ENCODE measurements at regions not wholly inside any gene's neighbourhood (a gene's known extent, or its start where the extent isn't known, plus 50 kb on each side); places are given as distances from the start of the nearest gene placed in this dataset.

DNA sequence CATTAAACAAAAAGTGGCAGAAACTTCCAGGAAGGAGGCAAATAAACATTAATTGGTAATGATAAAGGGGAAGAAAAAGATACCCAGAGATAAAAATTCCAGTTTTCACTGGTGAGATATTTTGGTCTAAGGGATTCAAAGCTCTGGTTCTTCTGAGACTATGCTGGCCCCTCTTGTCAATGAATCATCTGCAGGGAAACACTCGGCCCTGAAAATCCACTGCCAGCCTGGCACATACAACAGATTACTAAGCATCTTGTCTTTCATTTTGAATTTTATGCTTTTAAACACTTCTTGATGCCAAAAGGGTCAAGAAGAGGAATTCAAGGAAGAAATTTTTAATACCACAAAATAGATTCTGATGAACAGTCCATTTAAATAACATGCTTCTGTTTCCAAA, 1603.8 kb upstream of the ZEB2 start:
- H3K27ac ChIP-seq = no peak overlapping the region
- CTCF ChIA-PET = no interaction called here
- DNase-seq (ENCODE audit: low spot score) = no peak
- no peak for TF ChIP-seq CTCF (conservative IDR thresholded peaks at IDR 0.05; ENCODE audit: low read depth)
- POLR2A ChIA-PET (ENCODE audit: low non-redundant PET) = no interaction called here

DNA sequence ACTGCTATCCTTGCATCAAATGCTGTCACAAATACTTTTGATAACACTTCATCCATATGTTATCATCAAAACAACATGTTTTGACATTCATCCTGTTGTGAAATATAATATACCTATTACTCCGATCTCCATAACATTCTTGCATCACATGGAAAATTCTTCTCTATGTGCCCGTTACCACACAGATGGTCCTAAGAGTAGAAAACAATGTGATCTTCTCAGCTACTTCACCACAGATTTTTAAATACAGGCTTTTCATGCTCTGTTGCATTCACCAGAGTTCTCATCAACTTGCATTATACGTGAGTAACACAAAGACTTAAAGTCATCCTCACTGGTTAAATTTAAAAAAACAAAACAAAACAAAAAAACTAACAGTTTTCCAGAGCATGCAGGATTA, 1603.3 kb upstream of the ZEB2 start:
- no peak overlapping the region for H3K27ac ChIP-seq
- DNase-seq (ENCODE audit: low spot score) = no peak
- no peak for TF ChIP-seq CTCF (conservative IDR thresholded peaks at IDR 0.05; ENCODE audit: low read depth)
- ChIA-PET CTCF (no interaction called here), POLR2A (ENCODE audit: low non-redundant PET) (no interaction called here)

GRCh38 chr2:146119586-146119985, 1599.7 kb upstream of the ZEB2 start:
- POLR2A ChIA-PET (ENCODE audit: low non-redundant PET) = no interaction called here
- H3K27ac ChIP-seq = no peak overlapping the region
- CTCF ChIA-PET = no interaction called here
- no peak for DNase-seq (ENCODE audit: low spot score)
- TF ChIP-seq CTCF (conservative IDR thresholded peaks at IDR 0.05; ENCODE audit: low read depth) = no peak

- H3K27ac ChIP-seq = no peak overlapping the region
- POLR2A ChIA-PET (ENCODE audit: low non-redundant PET) = no interaction called here
- no peak for DNase-seq (ENCODE audit: low spot score)
- TF ChIP-seq CTCF (conservative IDR thresholded peaks at IDR 0.05; ENCODE audit: low read depth) = no peak
- CTCF ChIA-PET = interaction anchor here (0.7 kb wide), 1 partner anchor 564 kb away, joined by 3 read pairs; no protein-coding TSS in a partner anchor
These were observed 1589.1 kb upstream of the ZEB2 start for GRCh38 chr2:146108993-146109392.

- no peak for DNase-seq (ENCODE audit: low spot score)
- ChIA-PET CTCF (no interaction called here), POLR2A (ENCODE audit: low non-redundant PET) (no interaction called here)
- no peak for TF ChIP-seq CTCF (conservative IDR thresholded peaks at IDR 0.05; ENCODE audit: low read depth)
- no peak overlapping the region for H3K27ac ChIP-seq
These were observed 1574.3 kb upstream of the ZEB2 start for GRCh38 chr2:146094185-146094584.

DNA sequence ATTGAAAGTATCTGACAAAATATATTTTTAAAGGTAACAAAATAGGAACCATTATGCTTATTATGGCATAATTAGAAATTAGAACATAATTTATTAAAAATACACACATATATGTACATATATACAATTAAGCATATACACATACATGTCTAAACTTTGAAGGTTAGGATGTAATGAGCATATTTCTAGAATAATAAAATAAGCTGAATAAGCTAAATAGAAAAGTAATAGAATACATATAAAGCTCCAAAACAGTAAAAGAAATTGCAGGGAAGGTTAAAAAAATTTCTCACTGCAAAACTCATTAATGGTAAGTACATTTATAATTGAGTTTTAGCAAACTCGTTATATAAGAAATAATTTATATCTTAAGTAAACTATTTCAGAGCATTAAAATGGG, 1561.5 kb upstream of the ZEB2 start:
- TF ChIP-seq CTCF (conservative IDR thresholded peaks at IDR 0.05; ENCODE audit: low read depth) = no peak
- no peak for DNase-seq (ENCODE audit: low spot score)
- POLR2A ChIA-PET (ENCODE audit: low non-redundant PET) = no interaction called here
- CTCF ChIA-PET = no interaction called here
- no peak overlapping the region for H3K27ac ChIP-seq

DNA sequence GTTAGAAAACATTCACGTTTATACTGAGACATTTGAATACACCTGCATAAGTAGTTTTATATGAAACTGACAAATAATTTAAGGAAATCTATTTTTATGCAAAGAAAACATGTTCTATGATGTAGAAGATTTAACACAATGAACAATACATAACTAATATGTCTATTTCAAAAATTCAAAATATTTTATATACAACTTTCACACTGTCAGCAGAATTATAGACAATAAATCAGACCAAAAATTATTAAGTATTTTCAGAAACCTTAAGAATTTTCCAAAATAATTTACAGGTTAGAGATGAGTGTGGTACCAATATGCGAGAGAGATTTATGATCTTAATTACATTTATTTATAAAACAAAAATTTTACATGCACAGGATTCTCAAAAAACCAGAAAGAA, 1561.0 kb upstream of the ZEB2 start:
- ChIA-PET POLR2A (ENCODE audit: low non-redundant PET) (no interaction called here), CTCF (no interaction called here)
- TF ChIP-seq CTCF (conservative IDR thresholded peaks at IDR 0.05; ENCODE audit: low read depth) = no peak
- no peak overlapping the region for H3K27ac ChIP-seq
- no peak for DNase-seq (ENCODE audit: low spot score)
